ENCODE measurements at regions not wholly inside any gene's neighbourhood (a gene's known extent, or its start where the extent isn't known, plus 50 kb on each side); places are given as distances from the start of the nearest gene placed in this dataset.

DNA sequence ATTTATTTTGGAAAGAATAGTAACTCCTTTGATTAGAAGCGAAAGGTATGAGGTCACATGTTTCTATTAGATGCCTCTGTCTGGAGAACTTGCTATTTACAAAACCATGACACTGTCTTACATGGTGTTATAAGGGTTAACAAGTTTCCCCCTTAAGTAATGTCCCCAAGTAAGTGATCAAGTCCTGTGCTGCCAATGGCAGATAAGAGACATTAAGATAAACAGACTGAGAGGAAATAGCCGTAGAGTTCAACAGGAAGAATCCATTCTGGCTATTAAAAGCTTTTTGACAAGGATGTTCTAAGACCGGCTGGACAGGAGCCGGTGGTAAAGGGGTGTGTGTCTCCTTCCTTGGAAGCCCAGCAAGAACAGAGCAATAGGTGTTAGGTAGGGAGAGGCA is 257.5 kb downstream of the GADD45G start:
- no peak for DNase-seq (ENCODE audit: low read depth in 2 of 2)
- no peak overlapping the region for H3K4me3 ChIP-seq (replicated peaks in 1 of 2; ENCODE audit: low read depth in 2 of 2, low read length in 2 of 2)
- TF ChIP-seq, protein P1, sequence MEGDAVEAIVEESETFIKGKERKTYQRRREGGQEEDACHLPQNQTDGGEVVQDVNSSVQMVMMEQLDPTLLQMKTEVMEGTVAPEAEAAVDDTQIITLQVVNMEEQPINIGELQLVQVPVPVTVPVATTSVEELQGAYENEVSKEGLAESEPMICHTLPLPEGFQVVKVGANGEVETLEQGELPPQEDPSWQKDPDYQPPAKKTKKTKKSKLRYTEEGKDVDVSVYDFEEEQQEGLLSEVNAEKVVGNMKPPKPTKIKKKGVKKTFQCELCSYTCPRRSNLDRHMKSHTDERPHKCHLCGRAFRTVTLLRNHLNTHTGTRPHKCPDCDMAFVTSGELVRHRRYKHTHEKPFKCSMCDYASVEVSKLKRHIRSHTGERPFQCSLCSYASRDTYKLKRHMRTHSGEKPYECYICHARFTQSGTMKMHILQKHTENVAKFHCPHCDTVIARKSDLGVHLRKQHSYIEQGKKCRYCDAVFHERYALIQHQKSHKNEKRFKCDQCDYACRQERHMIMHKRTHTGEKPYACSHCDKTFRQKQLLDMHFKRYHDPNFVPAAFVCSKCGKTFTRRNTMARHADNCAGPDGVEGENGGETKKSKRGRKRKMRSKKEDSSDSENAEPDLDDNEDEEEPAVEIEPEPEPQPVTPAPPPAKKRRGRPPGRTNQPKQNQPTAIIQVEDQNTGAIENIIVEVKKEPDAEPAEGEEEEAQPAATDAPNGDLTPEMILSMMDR (IDR thresholded peaks at IDR 0.05; ENCODE audit: low read depth, low read length): no peak

DNA sequence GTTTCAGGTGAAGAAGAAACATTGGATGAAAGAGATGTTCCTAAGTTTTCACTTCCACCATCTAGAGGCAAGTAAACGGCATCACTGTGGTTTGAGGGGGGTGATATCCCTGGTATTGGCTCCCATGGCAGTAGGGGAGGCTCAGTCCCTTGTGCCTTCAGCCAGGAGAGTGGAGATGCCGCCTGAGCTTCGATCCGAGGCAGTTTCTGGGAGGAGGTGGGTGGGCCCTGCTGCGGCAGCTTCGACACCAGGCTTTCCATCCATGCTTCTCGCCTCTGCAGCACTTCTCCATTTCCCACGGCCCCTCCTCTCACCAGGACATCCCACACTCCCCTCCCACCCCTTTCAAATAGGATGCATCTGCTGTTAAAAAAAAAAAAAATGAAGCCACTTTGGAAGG is 258.3 kb downstream of the GADD45G start:
- DNase-seq (ENCODE audit: low read depth in 2 of 2): no peak
- no peak overlapping the region for H3K4me3 ChIP-seq (replicated peaks in 1 of 2; ENCODE audit: low read depth in 2 of 2, low read length in 2 of 2)
- TF ChIP-seq, protein P1 (IDR thresholded peaks at IDR 0.05; ENCODE audit: low read depth, low read length): no peak

DNA sequence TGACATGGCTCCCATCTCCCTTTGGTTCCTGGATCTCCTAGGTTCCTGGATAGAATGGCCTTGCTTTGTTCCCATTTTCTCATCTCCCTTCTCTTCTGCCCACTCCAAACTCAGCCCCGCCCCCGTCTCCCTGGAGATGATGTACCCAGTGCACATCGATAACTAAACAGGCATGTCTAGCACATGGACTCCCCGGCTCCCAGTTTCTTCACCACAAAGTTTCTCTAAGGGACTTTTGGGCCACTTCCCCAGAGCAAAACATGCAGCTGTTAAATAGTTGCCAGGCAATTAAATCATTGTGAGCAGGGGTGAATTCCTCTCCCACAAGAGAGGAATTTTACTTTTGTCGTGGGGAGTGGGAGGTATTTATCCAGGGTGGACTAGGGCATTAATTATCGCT is 259.0 kb downstream of the GADD45G start:
- DNase-seq (ENCODE audit: low read depth in 2 of 2): no peak
- no peak overlapping the region for H3K4me3 ChIP-seq (replicated peaks in 1 of 2; ENCODE audit: low read depth in 2 of 2, low read length in 2 of 2)
- TF ChIP-seq, protein P1 (IDR thresholded peaks at IDR 0.05; ENCODE audit: low read depth, low read length): no peak

DNA sequence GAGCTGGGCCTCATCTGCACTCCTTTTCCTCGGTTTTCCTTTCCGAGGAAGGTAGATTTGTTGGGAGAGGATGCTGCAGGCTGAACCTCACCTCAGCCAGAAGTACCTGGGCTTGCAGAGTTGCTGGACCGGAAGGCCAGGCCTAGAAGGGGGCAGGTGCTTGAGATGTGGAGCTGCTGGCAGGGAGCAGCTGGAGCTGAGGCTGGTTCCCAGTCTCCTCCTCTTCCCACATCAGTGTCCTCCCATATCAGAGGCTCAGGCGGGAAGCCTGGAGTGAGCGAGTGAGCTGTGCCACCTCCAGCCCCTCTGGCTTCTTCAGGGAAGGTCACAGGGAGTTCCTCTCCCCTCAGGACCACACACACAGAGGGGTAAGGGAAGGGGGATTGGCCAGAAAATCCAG is 259.4 kb downstream of the GADD45G start:
- DNase-seq (ENCODE audit: low read depth in 2 of 2): no peak
- TF ChIP-seq, protein P1 (IDR thresholded peaks at IDR 0.05; ENCODE audit: low read depth, low read length): no peak
- H3K4me3 ChIP-seq (replicated peaks in 1 of 2; ENCODE audit: low read depth in 2 of 2, low read length in 2 of 2): no peak overlapping the region

DNA sequence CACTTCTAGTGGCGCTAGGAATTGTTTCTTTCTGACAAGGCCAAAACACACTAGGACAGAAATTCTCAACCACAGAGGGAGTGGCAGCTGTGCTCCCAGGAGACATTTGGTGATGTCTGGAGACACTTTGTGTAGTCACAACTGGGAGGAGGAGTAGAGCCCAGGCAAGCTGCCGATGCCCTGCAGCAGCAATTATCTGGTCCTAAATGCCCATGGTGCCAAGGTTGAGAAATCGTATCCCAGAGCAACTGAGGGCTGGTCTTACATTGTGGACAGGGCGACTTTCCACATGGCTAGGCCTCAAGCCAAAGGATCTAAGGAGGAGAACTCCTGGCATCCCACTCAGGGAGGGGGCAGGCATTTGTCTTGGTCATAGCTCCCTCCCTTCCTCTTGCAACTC is 259.9 kb downstream of the GADD45G start:
- TF ChIP-seq, protein P1 (IDR thresholded peaks at IDR 0.05; ENCODE audit: low read depth, low read length): no peak
- H3K4me3 ChIP-seq (replicated peaks in 1 of 2; ENCODE audit: low read depth in 2 of 2, low read length in 2 of 2): no peak overlapping the region
- DNase-seq (ENCODE audit: low read depth in 2 of 2): no peak

DNA sequence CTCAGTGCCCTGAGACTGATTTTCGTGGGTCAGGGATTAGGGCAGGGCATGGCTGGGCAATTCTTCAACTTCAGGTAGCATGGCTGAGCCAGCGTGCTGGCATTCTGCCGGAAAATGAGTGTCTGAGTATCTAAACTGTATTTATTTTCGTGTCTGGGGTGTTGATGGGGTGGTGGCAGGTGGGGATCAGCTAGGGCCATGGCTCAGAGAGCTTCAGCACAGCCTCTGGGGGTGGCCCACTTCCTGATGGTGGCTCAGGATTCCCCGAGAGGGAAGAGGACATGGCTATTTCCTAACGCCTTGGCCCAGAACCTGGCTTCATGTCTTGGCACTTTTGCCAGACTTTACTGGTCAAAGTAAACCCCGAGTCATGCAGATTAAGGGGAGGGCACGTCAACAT is 260.5 kb downstream of the GADD45G start:
- H3K4me3 ChIP-seq (replicated peaks in 1 of 2; ENCODE audit: low read depth in 2 of 2, low read length in 2 of 2): no peak overlapping the region
- TF ChIP-seq, protein P1 (IDR thresholded peaks at IDR 0.05; ENCODE audit: low read depth, low read length): no peak
- DNase-seq (ENCODE audit: low read depth in 2 of 2): no peak

DNA sequence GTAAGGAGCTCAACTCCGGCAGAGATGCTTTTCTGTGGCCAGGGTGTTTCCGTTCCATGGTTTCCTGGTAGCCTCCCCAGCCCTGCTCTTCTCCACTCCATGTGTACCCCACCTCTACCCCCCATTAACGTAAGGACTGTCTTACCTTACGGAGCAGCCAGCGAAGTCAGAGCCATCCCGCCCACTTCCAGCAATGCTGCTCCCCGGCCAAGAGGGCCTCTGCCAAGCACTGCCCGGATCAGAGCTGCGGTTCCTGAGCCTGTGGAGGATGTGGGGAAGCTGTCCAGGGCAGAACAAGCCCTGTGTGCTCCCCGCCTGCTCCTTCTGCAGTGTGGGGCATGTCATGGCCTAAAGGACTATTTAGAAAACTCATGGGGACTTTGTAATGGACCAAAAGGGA is 261.2 kb downstream of the GADD45G start:
- H3K4me3 ChIP-seq (replicated peaks in 1 of 2; ENCODE audit: low read depth in 2 of 2, low read length in 2 of 2): no peak overlapping the region
- TF ChIP-seq, protein P1 (IDR thresholded peaks at IDR 0.05; ENCODE audit: low read depth, low read length): no peak
- no peak for DNase-seq (ENCODE audit: low read depth in 2 of 2)
